MM.1S (cell line): ENCODE measurements at regions not wholly inside any gene's neighbourhood (a gene's known extent, or its start where the extent isn't known, plus 50 kb on each side); places are given as distances from the start of the nearest gene placed in this dataset.

Experiments
- CTCF ChIP-seq: fragments of 300-600 bp; sonication (generic); IDR thresholded peaks from 2 replicates; pipeline ENCODE4 v1.5.1; 2016; ENCODE audit warnings: antibody characterized with exemption, low read length, mixed read lengths
- EZH2 ChIP-seq: fragments of 300-600 bp; sonication (generic); optimal IDR thresholded peaks from 2 replicates; pipeline ENCODE3; 2017; ENCODE audit warnings: low read depth, mild to moderate bottlenecking, antibody characterized with exemption, low read length, mixed read lengths
- EZH2phosphoT487 ChIP-seq: fragments of 300-600 bp; sonication (generic); IDR thresholded peaks from 2 replicates; pipeline ENCODE4 v1.6.1; 2018; ENCODE audit warnings: antibody characterized with exemption, low read length

DNA sequence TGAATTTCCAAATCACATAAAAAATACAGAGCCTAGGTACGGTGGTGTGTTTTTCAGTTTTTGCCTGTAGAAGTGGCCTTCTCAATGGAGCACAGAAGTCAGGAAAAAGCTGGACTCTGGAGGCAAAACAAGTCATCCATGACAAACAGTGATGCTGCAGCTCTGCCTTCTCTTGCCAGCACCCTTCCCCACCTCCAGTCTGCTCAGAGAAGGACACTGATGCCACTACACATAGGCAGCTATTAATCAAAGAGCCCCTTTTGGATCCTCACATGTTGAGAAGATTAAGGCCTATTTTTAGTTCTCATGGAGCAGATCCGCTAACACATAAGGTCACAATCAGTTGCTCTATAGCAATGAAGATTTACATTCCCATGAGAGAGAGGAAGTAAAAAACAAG is 181.6 kb upstream of the GALNT5 start:
- TF ChIP-seq EZH2 (no peak), CTCF (no peak), EZH2phosphoT487 (no peak)
